IPS-NIHi7 (cell line): ENCODE measurements at regions not wholly inside any gene's neighbourhood (a gene's known extent, or its start where the extent isn't known, plus 50 kb on each side); places are given as distances from the start of the nearest gene placed in this dataset.

Source experiments
- DNase-seq: peaks from one replicate; pipeline ENCODE4 v3.0.0; 2012; ENCODE audit warnings: mixed read lengths; ENCODE audit errors: extremely low spot score

GRCh38 chr4:123497340-123497739 lies 100.7 kb downstream of the SPRY1 start:
- DNase-seq, result no peak

- DNase-seq, result no peak
Measured at GRCh38 chr4:123501733-123502132, 105.1 kb downstream of the SPRY1 start.

GRCh38 chr4:123503698-123504363 lies 107.2 kb downstream of the SPRY1 start:
- DNase-seq, result no peak

GRCh38 chr4:123505095-123506010 lies 108.8 kb downstream of the SPRY1 start:
- peak; percentile 87 for DNase-seq

- DNase-seq, result no peak
Measured at GRCh38 chr4:123506011-123506695, 109.6 kb downstream of the SPRY1 start.

- no peak for DNase-seq
Measured at GRCh38 chr4:123507376-123507775, 110.8 kb downstream of the SPRY1 start.

- no peak for DNase-seq
Measured at GRCh38 chr4:123510221-123510620, 113.6 kb downstream of the SPRY1 start.

- DNase-seq, result no peak
Measured at GRCh38 chr4:123510659-123511058, 114.1 kb downstream of the SPRY1 start.

- no peak for DNase-seq
Measured at GRCh38 chr4:123516576-123516975, 120.0 kb downstream of the SPRY1 start.

- DNase-seq, result no peak
Measured at GRCh38 chr4:123517176-123517575, 120.6 kb downstream of the SPRY1 start.

GRCh38 chr4:123517971-123518370 lies 121.4 kb downstream of the SPRY1 start:
- no peak for DNase-seq

- DNase-seq, result no peak
Measured at GRCh38 chr4:123520325-123520724, 123.7 kb downstream of the SPRY1 start.

GRCh38 chr4:123522081-123522480 lies 125.5 kb downstream of the SPRY1 start:
- no peak for DNase-seq

GRCh38 chr4:123522646-123523045 lies 126.1 kb downstream of the SPRY1 start:
- no peak for DNase-seq

GRCh38 chr4:123524958-123525628 lies 128.5 kb downstream of the SPRY1 start:
- no peak for DNase-seq

- DNase-seq, result no peak
Measured at GRCh38 chr4:123526511-123526910, 129.9 kb downstream of the SPRY1 start.

- DNase-seq, result no peak
Measured at GRCh38 chr4:123528501-123529277, 132.1 kb downstream of the SPRY1 start.

- no peak for DNase-seq
Measured at GRCh38 chr4:123529278-123529568, 132.6 kb downstream of the SPRY1 start.

- DNase-seq, result no peak
Measured at GRCh38 chr4:123530357-123530756, 133.8 kb downstream of the SPRY1 start.

GRCh38 chr4:123535037-123535748 lies 138.6 kb downstream of the SPRY1 start:
- no peak for DNase-seq

GRCh38 chr4:123536225-123536624 lies 139.6 kb downstream of the SPRY1 start:
- DNase-seq, result no peak
